B cell (primary cell): ENCODE measurements at regions not wholly inside any gene's neighbourhood (a gene's known extent, or its start where the extent isn't known, plus 50 kb on each side); places are given as distances from the start of the nearest gene placed in this dataset.

Experiments
- ATAC-seq: fragments of 200-7000 bp; cut with Tn5 transposase; one replicate; pipeline ENCODE4 v1.10.0; 2021; ENCODE audit warnings: low read depth, mild to moderate bottlenecking, moderate number of reproducible peaks, moderate library complexity
- CTCF ChIA-PET: fragments of 350-600 bp; sonication (Branson Sonifier 250); formaldehyde crosslinking; loops from one replicate; lab custom pipeline; 2021; ENCODE audit warnings: antibody characterized with exemption, inconsistent platforms; lab: Charles Lee
- POLR2A ChIA-PET: fragments of 350-600 bp; sonication (Branson Sonifier 250); formaldehyde crosslinking; loops from one replicate; lab custom pipeline; 2021; ENCODE audit warnings: antibody characterized with exemption; lab: Charles Lee
- DNase-seq: peaks from one replicate; pipeline ENCODE4 v3.0.0; 2013
- H2AFZ ChIP-seq: 2 replicates; pipeline ENCODE4 v1.6.1; 2012; ENCODE audit warnings: mild to moderate bottlenecking, low read depth, low read length; ENCODE audit not compliant: insufficient read depth, poor library complexity, severe bottlenecking
- H3K27ac ChIP-seq, 2 donors: 1 replicate in 1 of 2; 2 replicates in 1 of 2; pipeline ENCODE4 v1.5.1; 2012 to 2013; ENCODE audit warnings: low read length in 2 of 2, mild to moderate bottlenecking in 2 of 2, moderate library complexity in 1 of 2
- H3K27me3 ChIP-seq, 4 experiments: fragments of 200-600 bp in 1 of 4; sonication (generic) in 1 of 4; replicated peaks in 1 of 4; 1 replicate in 2 of 4; 2 replicates in 2 of 4; pipeline versions ENCODE4 v1.6.1 to v1.7.0; 2013 to 2016; ENCODE audit warnings: low read length in 3 of 4, mild to moderate bottlenecking in 2 of 4, mixed read lengths in 1 of 4, moderate library complexity in 1 of 4; ENCODE audit not compliant: insufficient read depth in 4 of 4, control insufficient read depth in 3 of 4; ENCODE audit errors: control extremely low read depth in 1 of 4
- H3K36me3 ChIP-seq, 2 experiments: replicated peaks in 1 of 2; 1 replicate in 1 of 2; 2 replicates in 1 of 2; pipeline versions ENCODE4 v1.6.1 to v1.7.1; 2013; ENCODE audit warnings: low read length in 1 of 2; ENCODE audit not compliant: insufficient read depth in 2 of 2, control insufficient read depth in 1 of 2; ENCODE audit errors: control extremely low read depth in 1 of 2, extremely low read depth in 1 of 2
- H3K4me1 ChIP-seq, 2 donors: fragments of 200-600 bp in 1 of 2; sonication (generic) in 1 of 2; 1 replicate in 1 of 2; 2 replicates in 1 of 2; pipeline versions ENCODE4 v1.5.1 to v1.6.1; 2013 to 2017; ENCODE audit warnings: low read length in 2 of 2; ENCODE audit not compliant: control insufficient read depth in 2 of 2, insufficient read depth in 2 of 2
- H3K4me2 ChIP-seq: replicated peaks from 2 replicates; pipeline ENCODE3; 2012; ENCODE audit warnings: mild to moderate bottlenecking, low read depth, low read length; ENCODE audit not compliant: poor library complexity, severe bottlenecking
- H3K4me3 ChIP-seq, 5 experiments: fragments of 200-600 bp in 1 of 5; sonication (generic) in 1 of 5; 1 replicate in 3 of 5; 2 replicates in 2 of 5; pipeline versions ENCODE4 v1.5.1 to v1.7.0; 2011 to 2016; ENCODE audit warnings: low read length in 4 of 5, mild to moderate bottlenecking in 4 of 5, low read depth in 2 of 5, control low read depth in 1 of 5, moderate library complexity in 1 of 5; ENCODE audit not compliant: insufficient read depth in 1 of 5; ENCODE audit errors: control extremely low read depth in 1 of 5, extremely low read depth in 1 of 5
- H3K79me2 ChIP-seq: fragments of 200-600 bp; sonication (generic); one replicate; pipeline ENCODE4 v1.6.0; 2016; ENCODE audit warnings: low read length; ENCODE audit not compliant: control insufficient read depth, insufficient read depth
- H3K9ac ChIP-seq: fragments of 200-600 bp; sonication (generic); 2 replicates; pipeline ENCODE4 v1.6.1; 2017; ENCODE audit warnings: mild to moderate bottlenecking, low read length, moderate library complexity
- H3K9me3 ChIP-seq, 3 donors: one replicate each; pipeline versions ENCODE4 v1.6.1 to v1.7.1; 2013; ENCODE audit warnings: low read length in 2 of 3; ENCODE audit not compliant: control insufficient read depth in 2 of 3, insufficient read depth in 1 of 3; ENCODE audit errors: control extremely low read depth in 1 of 3
- H4K20me1 ChIP-seq: 2 replicates; pipeline ENCODE4 v1.6.0; 2012; ENCODE audit warnings: mild to moderate bottlenecking, low read length; ENCODE audit not compliant: insufficient read depth, control insufficient read depth, poor library complexity, severe bottlenecking
- H3K27ac Mint-ChIP-seq: one replicate; pipeline ENCODE4 v1.8.0; 2021; ENCODE audit warnings: mixed read lengths
- H3K27me3 Mint-ChIP-seq: one replicate; pipeline ENCODE4 v1.8.0; 2021; ENCODE audit warnings: mixed read lengths
- H3K4me1 Mint-ChIP-seq: one replicate; pipeline ENCODE4 v1.8.0; 2021; ENCODE audit warnings: mixed read lengths
- H3K4me3 Mint-ChIP-seq: one replicate; pipeline ENCODE4 v1.8.0; 2021; ENCODE audit warnings: mixed read lengths
- H3K9me3 Mint-ChIP-seq: one replicate; pipeline ENCODE4 v1.8.0; 2022; ENCODE audit warnings: mixed read lengths; ENCODE audit not compliant: insufficient read depth
- EZH2 ChIP-seq: IDR thresholded peaks from 2 replicates; pipeline ENCODE4 v1.6.1; 2012; ENCODE audit warnings: borderline replicate concordance, low read depth, mild to moderate bottlenecking, moderate library complexity, low read length; ENCODE audit not compliant: insufficient read depth, poor library complexity, severe bottlenecking
- WGBS: methylation state at CpG from one replicate; pipeline ENCODE4 v1.1.5; 2013; ENCODE audit warnings: missing lambda C conversion rate; ENCODE audit not compliant: insufficient coverage; 5-methylcytosine and 5-hydroxymethylcytosine counted together
- intact Hi-C: fragments of 100-400 bp; cut with micrococcal nuclease; formaldehyde crosslinking; loops from one replicate; pipeline ENCODE4 v1.10.0; 2022
- TF ChIP-seq, protein P1 (sequence below): fragments of 200-600 bp; IDR thresholded peaks from one replicate; pipeline ENCODE4 v1.8.0; 2022; ENCODE audit warnings: antibody characterized with exemption, mild to moderate bottlenecking

GRCh38 chr7:67387851-67388250, 391.2 kb downstream of the TYW1 start:
- Histone ChIP-seq H4K20me1 (no peaks in the 10 kb centered on the region), H3K9me3 (no peaks in the 10 kb centered on the region), H3K4me1 (no peaks in the 10 kb centered on the region), H3K27me3 (no peaks in the 10 kb centered on the region), H3K4me3 (no peak overlapping the region), H3K4me2 (no peak overlapping the region), H3K79me2 (no peaks in the 10 kb centered on the region), H3K27ac (no peak overlapping the region), H3K9ac (no peak overlapping the region), H2AFZ (no peak overlapping the region), H3K36me3 (no peaks in the 10 kb centered on the region)
- Mint-ChIP-seq H3K4me1 (no peaks in the 10 kb centered on the region), H3K4me3 (no peak overlapping the region), H3K9me3 (no peaks in the 10 kb centered on the region), H3K27ac (no peak overlapping the region), H3K27me3 (peaks cover 5% of the 10 kb centered on the region)
- POLR2A ChIA-PET, result no interaction called here
- ATAC-seq (no peak), DNase-seq (no peak)
- intact Hi-C loops, result no loop called here
- WGBS, result 37% methylated on average over 2 of the region's 4 CpGs
- CTCF ChIA-PET, result interaction anchor here (1.6 kb wide), 1 partner anchor 16 kb away, joined by 4 read pairs; no protein-coding TSS in a partner anchor
- TF ChIP-seq, protein P1, sequence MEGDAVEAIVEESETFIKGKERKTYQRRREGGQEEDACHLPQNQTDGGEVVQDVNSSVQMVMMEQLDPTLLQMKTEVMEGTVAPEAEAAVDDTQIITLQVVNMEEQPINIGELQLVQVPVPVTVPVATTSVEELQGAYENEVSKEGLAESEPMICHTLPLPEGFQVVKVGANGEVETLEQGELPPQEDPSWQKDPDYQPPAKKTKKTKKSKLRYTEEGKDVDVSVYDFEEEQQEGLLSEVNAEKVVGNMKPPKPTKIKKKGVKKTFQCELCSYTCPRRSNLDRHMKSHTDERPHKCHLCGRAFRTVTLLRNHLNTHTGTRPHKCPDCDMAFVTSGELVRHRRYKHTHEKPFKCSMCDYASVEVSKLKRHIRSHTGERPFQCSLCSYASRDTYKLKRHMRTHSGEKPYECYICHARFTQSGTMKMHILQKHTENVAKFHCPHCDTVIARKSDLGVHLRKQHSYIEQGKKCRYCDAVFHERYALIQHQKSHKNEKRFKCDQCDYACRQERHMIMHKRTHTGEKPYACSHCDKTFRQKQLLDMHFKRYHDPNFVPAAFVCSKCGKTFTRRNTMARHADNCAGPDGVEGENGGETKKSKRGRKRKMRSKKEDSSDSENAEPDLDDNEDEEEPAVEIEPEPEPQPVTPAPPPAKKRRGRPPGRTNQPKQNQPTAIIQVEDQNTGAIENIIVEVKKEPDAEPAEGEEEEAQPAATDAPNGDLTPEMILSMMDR, result no peak
- no peak for TF ChIP-seq EZH2

DNA sequence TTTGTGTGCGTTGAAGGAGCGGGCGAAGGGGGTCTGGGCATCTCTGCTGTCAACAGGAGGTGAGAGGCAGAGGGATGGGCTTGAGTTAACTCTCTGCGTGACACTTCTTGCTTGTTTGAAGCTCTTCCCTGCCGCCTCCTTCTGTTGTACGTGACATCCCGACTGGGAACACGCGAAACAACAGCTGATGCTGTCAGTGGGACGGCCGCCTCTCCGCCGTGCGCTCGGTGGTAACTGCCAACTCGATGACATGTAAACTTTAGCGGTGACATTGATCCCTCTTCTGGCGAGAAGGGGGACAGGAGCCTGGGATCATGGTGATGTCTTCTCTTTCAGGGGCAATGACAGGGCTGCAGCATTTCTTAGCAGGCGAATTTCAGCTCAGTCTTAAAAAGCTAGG, 394.5 kb downstream of the TYW1 start:
- Histone ChIP-seq H3K4me2 (no peak overlapping the region), H3K4me1 (no peaks in the 10 kb centered on the region), H3K9me3 (no peaks in the 10 kb centered on the region), H3K4me3 (no peak overlapping the region), H3K79me2 (no peaks in the 10 kb centered on the region), H4K20me1 (no peaks in the 10 kb centered on the region), H3K9ac (no peak overlapping the region), H3K27ac (no peak overlapping the region), H2AFZ (no peak overlapping the region), H3K27me3 (no peaks in the 10 kb centered on the region), H3K36me3 (no peaks in the 10 kb centered on the region)
- no peak overlapping the region for H3K27ac Mint-ChIP-seq
- 87% methylated on average over 19 of the region's 19 CpGs for WGBS
- H3K9me3 Mint-ChIP-seq, result no peaks in the 10 kb centered on the region
- DNase-seq, result no peak
- TF ChIP-seq, protein P1, result no peak
- TF ChIP-seq EZH2, result no peak
- intact Hi-C loops, result no loop called here
- CTCF ChIA-PET, result interaction anchor here (1.7 kb wide), 1 partner anchor 12 kb away, joined by 4 read pairs; no protein-coding TSS in a partner anchor
- POLR2A ChIA-PET, result no interaction called here
- peaks cover 4% of the 10 kb centered on the region for H3K27me3 Mint-ChIP-seq
- H3K4me1 Mint-ChIP-seq, result no peaks in the 10 kb centered on the region
- H3K4me3 Mint-ChIP-seq, result no peak overlapping the region
- no peak for ATAC-seq
